ENCODE measurements at regions not wholly inside any gene's neighbourhood (a gene's known extent, or its start where the extent isn't known, plus 50 kb on each side); places are given as distances from the start of the nearest gene placed in this dataset.

DNA sequence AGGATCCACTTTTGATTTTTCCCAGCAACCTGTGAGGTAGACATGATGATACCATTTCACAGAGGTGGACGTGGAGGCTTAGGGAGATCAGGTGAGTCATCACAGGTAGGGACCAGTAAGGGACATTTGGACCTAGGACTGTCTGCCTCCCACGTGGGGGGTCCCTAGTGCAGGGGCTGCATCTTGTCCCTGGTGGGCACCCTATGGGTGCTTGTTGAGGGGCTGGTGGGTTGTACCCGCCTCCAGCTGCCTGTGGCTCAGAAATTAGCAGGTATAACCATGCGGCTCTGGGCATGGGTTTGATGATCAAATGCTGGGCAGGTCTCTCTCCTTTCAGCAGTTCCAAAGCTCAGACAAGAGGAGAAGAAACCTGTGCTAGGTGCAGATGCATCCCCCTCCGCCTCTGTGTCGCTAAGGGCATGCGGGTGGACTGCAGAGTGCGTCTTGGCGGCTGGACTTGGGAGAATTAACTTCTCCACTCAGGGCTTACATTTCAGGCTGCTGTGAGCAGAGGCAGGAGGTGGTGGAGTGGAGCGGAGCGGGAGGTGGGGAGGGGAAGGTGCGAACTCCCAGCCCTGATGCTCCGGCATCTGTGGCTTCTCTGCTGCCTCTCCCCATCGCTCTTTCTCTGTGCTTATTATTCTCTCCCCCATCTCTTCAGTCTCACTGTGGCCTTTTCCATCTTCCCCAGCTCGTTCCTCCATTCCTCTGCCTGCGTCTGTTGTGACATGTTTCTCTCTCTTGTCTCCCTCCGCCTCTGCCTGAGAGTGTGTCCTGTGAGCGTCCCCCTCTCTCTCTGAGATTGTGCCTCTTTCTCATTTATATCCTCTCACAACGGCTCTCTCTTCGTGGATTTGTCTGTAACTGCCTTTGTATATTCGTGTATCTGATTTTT, 146.8 kb downstream of the PTPRU start:
- no peak for DNase-seq

DNA sequence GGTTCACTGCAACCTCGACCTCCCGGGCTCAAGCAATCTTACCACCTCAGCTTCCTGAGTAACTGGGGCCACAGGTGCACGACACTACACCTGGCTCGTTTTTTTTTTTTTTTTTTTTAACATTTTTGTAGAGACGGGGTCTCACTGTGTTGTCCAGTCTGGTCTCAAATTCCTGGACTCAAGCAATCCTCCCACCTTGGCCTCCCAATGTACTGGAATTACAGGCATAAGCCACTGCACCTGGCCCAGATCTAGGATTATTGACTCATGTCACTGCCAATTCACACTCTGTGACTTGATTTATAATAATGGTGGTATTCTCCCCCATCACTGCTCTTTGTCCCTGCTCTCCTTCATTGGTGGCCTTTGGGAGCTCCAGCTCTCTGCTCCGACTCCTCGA, 145.1 kb downstream of the PTPRU start:
- DNase-seq, result no peak

DNA sequence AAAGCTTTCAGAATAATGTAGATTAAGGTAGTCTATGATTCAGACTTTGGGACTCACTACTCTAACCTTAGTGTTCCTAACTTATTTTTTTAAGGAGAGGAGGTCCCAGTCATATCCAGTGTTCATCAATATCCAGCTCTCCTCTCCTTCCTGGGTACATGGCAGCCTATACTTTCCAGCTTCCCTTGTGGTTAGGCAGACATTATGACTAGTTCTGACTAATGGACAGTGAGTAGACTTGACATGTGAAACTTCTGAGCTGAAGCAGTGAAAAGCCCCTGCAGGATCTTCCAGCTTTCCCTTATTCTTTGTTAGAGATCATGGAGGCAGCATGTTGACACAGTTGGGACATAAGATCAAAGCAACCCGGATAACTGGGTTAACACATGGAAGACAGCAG, 144.2 kb downstream of the PTPRU start:
- no peak for DNase-seq

DNA sequence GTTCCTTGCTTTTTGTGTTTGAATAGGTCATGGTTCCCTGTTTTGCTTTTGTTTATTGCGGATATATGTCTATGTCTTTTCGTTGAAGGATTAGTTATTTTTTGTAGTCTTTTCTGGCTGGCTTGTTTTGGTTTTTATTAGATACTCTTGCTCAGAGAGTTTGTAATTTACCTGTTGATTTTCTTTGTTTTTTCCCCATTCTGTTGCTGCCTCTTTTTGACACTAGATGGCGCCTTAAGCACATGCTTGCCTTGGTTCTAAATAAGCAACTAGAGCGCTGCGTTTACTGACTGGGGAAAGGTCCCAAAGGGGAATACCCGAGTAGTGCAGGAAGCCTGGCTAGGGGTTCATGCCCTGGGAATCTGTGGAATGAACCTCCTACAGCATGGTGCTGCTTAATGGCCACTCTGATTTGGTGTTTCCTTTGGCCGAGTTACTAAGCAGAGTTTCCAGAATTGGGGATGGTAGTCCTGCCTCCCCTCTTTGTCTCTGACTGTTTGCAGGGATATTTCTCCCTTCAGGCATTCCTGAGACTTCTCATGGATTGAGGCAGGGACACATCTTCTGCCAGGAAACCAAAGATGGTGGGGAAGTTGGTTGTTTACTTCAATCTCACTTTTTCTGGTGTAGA, 143.2 kb downstream of the PTPRU start:
- DNase-seq, result no peak
